NB4 (cell line): ENCODE measurements at regions not wholly inside any gene's neighbourhood (a gene's known extent, or its start where the extent isn't known, plus 50 kb on each side); places are given as distances from the start of the nearest gene placed in this dataset.

Experiments used
- DNase-seq: peaks from one replicate; pipeline ENCODE4 v3.0.0; 2010; ENCODE audit warnings: low read depth
- H3K4me3 ChIP-seq: one replicate; pipeline ENCODE4 v1.5.1; 2011; ENCODE audit warnings: mild to moderate bottlenecking, low read depth, low read length, moderate library complexity
- MYC ChIP-seq: IDR thresholded peaks from 2 replicates; pipeline ENCODE4 v1.6.1; 2011; ENCODE audit warnings: low read depth, low read length
- POLR2A ChIP-seq: IDR thresholded peaks from 2 replicates; pipeline ENCODE4 v1.6.1; 2011; ENCODE audit warnings: mild to moderate bottlenecking; ENCODE audit not compliant: insufficient read length; ENCODE audit errors: extremely low read depth
- TF ChIP-seq, protein P1 (sequence below): IDR thresholded peaks from one replicate; pipeline ENCODE4 v1.5.1; 2012; ENCODE audit warnings: low read depth, low read length
- TF ChIP-seq, protein P2 (sequence below): IDR thresholded peaks from 2 replicates; pipeline ENCODE4 v1.6.1; 2011; ENCODE audit warnings: low read depth, low read length

DNA sequence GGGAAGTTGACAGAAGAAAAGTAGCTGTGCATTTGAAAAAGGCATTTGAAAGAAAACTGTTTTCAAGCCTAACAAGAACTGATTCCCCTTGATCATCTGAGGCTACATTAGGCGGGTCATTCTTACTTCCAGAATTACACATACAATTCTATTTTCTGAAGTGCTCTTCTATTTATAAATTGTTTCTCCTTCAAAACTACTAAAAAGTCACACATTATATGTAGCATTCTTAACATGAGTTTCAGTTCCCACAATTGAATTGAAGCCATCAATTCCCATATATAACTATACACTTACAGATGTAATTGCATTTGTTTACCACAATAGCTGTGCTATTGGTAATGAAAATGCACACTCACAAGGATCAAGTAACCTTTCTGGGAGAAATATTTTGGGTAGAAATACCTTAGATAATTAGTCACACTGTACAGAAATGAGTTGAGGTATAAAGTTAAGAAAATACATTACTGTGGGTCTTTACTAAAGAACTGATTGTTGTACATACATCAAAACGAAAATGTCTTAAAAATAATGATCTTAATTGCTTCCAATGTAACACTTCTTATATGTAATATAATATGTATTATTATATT lies 1688.0 kb upstream of the AGA start:
- H3K4me3 ChIP-seq, result no peak overlapping the region
- no peak for DNase-seq
- TF ChIP-seq, protein P1, sequence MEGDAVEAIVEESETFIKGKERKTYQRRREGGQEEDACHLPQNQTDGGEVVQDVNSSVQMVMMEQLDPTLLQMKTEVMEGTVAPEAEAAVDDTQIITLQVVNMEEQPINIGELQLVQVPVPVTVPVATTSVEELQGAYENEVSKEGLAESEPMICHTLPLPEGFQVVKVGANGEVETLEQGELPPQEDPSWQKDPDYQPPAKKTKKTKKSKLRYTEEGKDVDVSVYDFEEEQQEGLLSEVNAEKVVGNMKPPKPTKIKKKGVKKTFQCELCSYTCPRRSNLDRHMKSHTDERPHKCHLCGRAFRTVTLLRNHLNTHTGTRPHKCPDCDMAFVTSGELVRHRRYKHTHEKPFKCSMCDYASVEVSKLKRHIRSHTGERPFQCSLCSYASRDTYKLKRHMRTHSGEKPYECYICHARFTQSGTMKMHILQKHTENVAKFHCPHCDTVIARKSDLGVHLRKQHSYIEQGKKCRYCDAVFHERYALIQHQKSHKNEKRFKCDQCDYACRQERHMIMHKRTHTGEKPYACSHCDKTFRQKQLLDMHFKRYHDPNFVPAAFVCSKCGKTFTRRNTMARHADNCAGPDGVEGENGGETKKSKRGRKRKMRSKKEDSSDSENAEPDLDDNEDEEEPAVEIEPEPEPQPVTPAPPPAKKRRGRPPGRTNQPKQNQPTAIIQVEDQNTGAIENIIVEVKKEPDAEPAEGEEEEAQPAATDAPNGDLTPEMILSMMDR, result no peak
- no peak for TF ChIP-seq MYC
- no peak for TF ChIP-seq POLR2A
- TF ChIP-seq, protein P2, sequence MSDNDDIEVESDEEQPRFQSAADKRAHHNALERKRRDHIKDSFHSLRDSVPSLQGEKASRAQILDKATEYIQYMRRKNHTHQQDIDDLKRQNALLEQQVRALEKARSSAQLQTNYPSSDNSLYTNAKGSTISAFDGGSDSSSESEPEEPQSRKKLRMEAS, result no peak

DNA sequence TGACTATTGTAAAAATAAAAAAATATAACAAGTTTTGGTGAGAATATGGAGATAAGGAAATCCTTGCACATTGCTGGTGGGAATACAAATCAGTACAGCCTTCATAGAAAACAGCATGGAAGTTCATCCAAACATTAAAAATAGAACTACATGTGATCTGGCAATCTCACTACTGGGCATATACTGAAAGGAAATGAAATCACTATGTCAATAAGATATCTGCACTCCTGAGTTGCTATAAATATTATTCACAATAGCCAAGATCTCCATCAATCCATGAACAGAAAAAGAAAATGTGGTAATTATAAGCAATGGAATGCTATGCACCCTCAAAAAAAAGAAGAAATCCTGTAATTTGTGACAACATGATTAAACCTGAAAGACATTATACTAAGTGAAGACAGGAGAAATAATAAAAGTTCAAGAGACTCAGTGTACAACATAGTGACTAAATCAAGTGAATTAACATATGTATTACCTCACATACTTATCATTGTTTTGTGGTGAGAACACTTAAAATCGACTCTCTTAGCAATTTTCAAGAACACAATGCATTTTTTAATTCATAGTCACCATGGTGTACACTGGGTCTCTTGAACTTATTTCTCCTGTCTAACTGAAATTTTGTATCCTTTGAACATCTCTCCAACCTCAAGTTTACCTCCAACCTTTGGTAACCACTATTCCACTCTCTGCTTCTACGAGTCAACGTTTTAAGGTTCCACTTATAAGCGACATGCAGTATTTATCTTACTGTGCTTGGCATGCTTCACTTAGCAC lies 1703.7 kb upstream of the AGA start:
- H3K4me3 ChIP-seq, result no peak overlapping the region
- no peak for DNase-seq
- TF ChIP-seq, protein P2, result no peak
- TF ChIP-seq POLR2A, result no peak
- TF ChIP-seq MYC, result no peak
- TF ChIP-seq, protein P1, result no peak

DNA sequence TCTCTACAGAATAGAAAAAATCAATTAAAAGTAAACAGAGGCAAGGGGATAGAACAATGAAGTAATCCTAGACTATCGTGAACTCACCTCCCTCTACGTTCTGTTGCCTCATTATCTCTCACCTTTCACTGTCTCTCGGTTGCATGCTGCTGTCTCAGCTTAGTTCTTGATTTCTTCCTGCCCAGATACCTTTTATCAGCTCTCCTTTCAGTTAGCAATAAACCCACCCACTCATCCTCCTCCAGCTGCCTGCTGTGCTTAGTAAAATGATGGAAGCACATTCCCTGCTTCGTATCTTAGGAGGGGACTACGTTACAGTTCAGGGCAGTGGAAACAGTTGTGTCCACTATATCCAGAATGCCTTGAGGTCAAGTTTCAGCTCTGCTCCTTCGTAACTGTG lies 1709.5 kb upstream of the AGA start:
- TF ChIP-seq, protein P1, result no peak
- TF ChIP-seq POLR2A, result no peak
- TF ChIP-seq, protein P2, result no peak
- TF ChIP-seq MYC, result no peak
- DNase-seq, result no peak
- no peak overlapping the region for H3K4me3 ChIP-seq

DNA sequence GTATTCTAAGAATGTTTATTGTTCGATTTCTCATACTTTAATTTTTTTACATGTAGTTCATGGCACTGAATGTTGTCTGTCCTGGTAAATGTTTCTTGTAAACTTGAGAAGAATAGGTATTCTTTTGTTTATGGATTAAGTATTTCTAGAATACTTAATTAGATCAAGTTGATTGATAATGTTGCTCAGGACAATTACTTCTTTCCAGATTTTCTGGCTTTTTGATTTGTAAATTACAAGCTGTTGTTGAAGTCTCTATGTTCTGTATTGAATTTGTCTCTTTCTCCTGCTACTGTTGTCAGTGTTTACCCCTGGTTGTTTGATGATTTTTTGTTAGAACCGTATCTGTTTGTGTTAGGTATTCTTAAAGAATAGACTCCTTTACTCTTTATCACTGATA lies 1720.9 kb upstream of the AGA start:
- DNase-seq, result no peak
- no peak overlapping the region for H3K4me3 ChIP-seq
- TF ChIP-seq MYC, result no peak

DNA sequence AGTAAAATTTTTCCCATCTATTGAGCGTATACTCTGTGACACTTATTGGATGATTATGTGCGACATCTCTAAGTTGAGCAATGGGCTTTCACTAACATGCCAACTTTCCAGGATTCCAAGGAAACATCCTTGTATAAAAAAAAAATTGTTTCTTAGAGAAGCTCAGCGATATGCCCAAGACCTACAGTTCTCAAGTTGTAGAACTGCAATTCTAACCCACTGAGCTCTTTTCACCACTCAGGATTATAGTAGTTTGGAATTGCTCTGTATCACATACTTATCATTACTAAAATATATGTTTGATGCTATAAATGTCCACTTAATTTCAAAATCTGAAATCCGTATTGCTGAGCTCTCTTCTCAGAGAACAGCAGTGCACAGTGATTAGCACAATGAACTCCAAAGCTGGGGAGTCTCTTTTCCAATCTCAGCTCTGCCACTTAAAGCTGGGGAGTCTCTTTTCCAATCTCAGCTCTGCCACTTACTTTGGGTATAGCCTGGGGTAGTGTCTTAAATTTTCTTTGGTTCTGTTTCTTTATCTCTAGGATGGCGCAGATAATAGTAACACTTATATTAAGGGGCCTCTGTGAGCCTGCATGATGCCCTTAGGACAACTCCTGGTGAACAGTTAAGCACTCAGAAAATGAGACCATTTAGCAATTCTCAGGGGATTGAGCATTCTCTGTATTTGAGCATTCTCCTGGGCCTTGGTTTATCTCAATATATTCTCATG lies 1722.2 kb upstream of the AGA start:
- TF ChIP-seq, protein P2, result no peak
- no peak for TF ChIP-seq MYC
- TF ChIP-seq POLR2A, result no peak
- TF ChIP-seq, protein P1, result no peak
- DNase-seq, result no peak
- no peak overlapping the region for H3K4me3 ChIP-seq
